WTC11 (cell line): ENCODE measurements at regions not wholly inside any gene's neighbourhood (a gene's known extent, or its start where the extent isn't known, plus 50 kb on each side); places are given as distances from the start of the nearest gene placed in this dataset.

Source experiments
- ATAC-seq: fragments of 200-7000 bp; cut with Tn5 transposase; 2 replicates; pipeline ENCODE4 v1.10.0; 2021; ENCODE audit warnings: mild to moderate bottlenecking, moderate library complexity
- CTCF ChIA-PET: fragments of 300-600 bp; sonication (Branson Sonifier 250); formaldehyde crosslinking; loops from one replicate; lab custom pipeline; 2021; ENCODE audit warnings: antibody characterized with exemption; lab: Charles Lee
- POLR2A ChIA-PET: fragments of 350-600 bp; sonication (Branson Sonifier 250); formaldehyde crosslinking; loops from one replicate; lab custom pipeline; 2021; ENCODE audit warnings: antibody characterized with exemption; lab: Charles Lee
- DNase-seq: peaks from one replicate; pipeline ENCODE4 v3.0.0; 2021; ENCODE audit warnings: low spot score
- H3K27ac Mint-ChIP-seq: 2 replicates; pipeline ENCODE4 v1.8.0; 2021; ENCODE audit warnings: mixed read lengths
- H3K27me3 Mint-ChIP-seq: 2 replicates; pipeline ENCODE4 v1.8.0; 2021; ENCODE audit warnings: low read depth, mild to moderate bottlenecking, moderate library complexity, mixed read lengths
- H3K36me3 Mint-ChIP-seq: 2 replicates; pipeline ENCODE4 v1.8.0; 2021; ENCODE audit warnings: mixed read lengths
- H3K4me1 Mint-ChIP-seq: 2 replicates; pipeline ENCODE4 v1.8.0; 2022; ENCODE audit warnings: mixed read lengths
- H3K4me3 Mint-ChIP-seq: 2 replicates; pipeline ENCODE4 v1.8.0; 2021; ENCODE audit warnings: mild to moderate bottlenecking, moderate library complexity, mixed read lengths
- H3K9me3 Mint-ChIP-seq: 2 replicates; pipeline ENCODE4 v1.8.0; 2021; ENCODE audit warnings: mixed read lengths
- ELF4 ChIP-seq: sonication (generic); formaldehyde crosslinking; IDR thresholded peaks from 2 replicates; pipeline ENCODE4 v1.8.1; 2022; ENCODE audit warnings: low read depth, mild to moderate bottlenecking, moderate library complexity, missing genetic modification reagents
- FOXP4 ChIP-seq: sonication (generic); formaldehyde crosslinking; IDR thresholded peaks from 2 replicates; pipeline ENCODE4 v1.8.0; 2022; ENCODE audit warnings: mild to moderate bottlenecking, missing genetic modification reagents
- GRHL2 ChIP-seq: fragments of 250-450 bp; sonication (Bioruptor Pico); IDR thresholded peaks from 2 replicates; pipeline ENCODE4 v1.8.0; 2022; ENCODE audit warnings: mild to moderate bottlenecking, moderate library complexity; ENCODE audit not compliant: insufficient replicate concordance, severe bottlenecking
- HMGA2 ChIP-seq: fragments of 250-450 bp; sonication (Bioruptor Pico); IDR thresholded peaks from 2 replicates; pipeline ENCODE4 v1.4.0; 2021; ENCODE audit warnings: mild to moderate bottlenecking, moderate library complexity
- MLX ChIP-seq: sonication (generic); formaldehyde crosslinking; IDR thresholded peaks from 2 replicates; pipeline ENCODE4 v1.8.1; 2023; ENCODE audit warnings: mild to moderate bottlenecking, missing genetic modification reagents, moderate library complexity
- SMAD4 ChIP-seq: sonication (generic); formaldehyde crosslinking; IDR thresholded peaks from 2 replicates; pipeline ENCODE4 v1.8.0; 2022; ENCODE audit warnings: mild to moderate bottlenecking, missing genetic modification reagents
- SP1 ChIP-seq: sonication (generic); formaldehyde crosslinking; conservative IDR thresholded peaks from 2 replicates; pipeline ENCODE4 v1.8.1; 2022; ENCODE audit warnings: missing genetic modification reagents
- STAT6 ChIP-seq: sonication (generic); formaldehyde crosslinking; conservative IDR thresholded peaks from 2 replicates; pipeline ENCODE4 v1.8.1; 2023; ENCODE audit warnings: mild to moderate bottlenecking, low read depth, missing genetic modification reagents, moderate library complexity
- TEAD1 ChIP-seq: sonication (generic); formaldehyde crosslinking; IDR thresholded peaks from 2 replicates; pipeline ENCODE4 v1.8.0; 2022; ENCODE audit warnings: mild to moderate bottlenecking, missing genetic modification reagents
- TEAD4 ChIP-seq: sonication (generic); formaldehyde crosslinking; IDR thresholded peaks from 2 replicates; pipeline ENCODE4 v1.8.0; 2022; ENCODE audit warnings: mild to moderate bottlenecking, missing genetic modification reagents
- ZMAT4 ChIP-seq: fragments of 250-450 bp; sonication (Bioruptor Pico); IDR thresholded peaks from 2 replicates; pipeline ENCODE4 v1.9.0; 2021; ENCODE audit warnings: mild to moderate bottlenecking
- ZNF281 ChIP-seq: sonication (generic); formaldehyde crosslinking; IDR thresholded peaks from 2 replicates; pipeline ENCODE4 v1.8.0; 2023; ENCODE audit warnings: mild to moderate bottlenecking, missing genetic modification reagents
- ZNF317 ChIP-seq: sonication (generic); formaldehyde crosslinking; IDR thresholded peaks from 2 replicates; pipeline ENCODE4 v1.8.1; 2023; ENCODE audit warnings: low read depth, mild to moderate bottlenecking, moderate library complexity, missing genetic modification reagents, borderline replicate concordance
- ZNF512 ChIP-seq: sonication (generic); formaldehyde crosslinking; IDR thresholded peaks from 2 replicates; pipeline ENCODE4 v1.8.1; 2022; ENCODE audit warnings: missing genetic modification reagents, borderline replicate concordance
- ZNF532 ChIP-seq: fragments of 250-450 bp; sonication (Bioruptor Pico); IDR thresholded peaks from 2 replicates; pipeline ENCODE4 v1.9.0; 2021; ENCODE audit warnings: mild to moderate bottlenecking, borderline replicate concordance
- ZNF671 ChIP-seq: fragments of 250-450 bp; sonication (Bioruptor Pico); IDR thresholded peaks from 2 replicates; pipeline ENCODE4 v1.8.0; 2021; ENCODE audit warnings: mild to moderate bottlenecking
- ZSCAN18 ChIP-seq: fragments of 250-450 bp; sonication (Bioruptor Pico); IDR thresholded peaks from 2 replicates; pipeline ENCODE4 v2.1.2; 2022; ENCODE audit warnings: mild to moderate bottlenecking, moderate library complexity

- TF ChIP-seq STAT6 (CRISPR knock-in tag) (no peak), TEAD1 (CRISPR knock-in tag) (no peak)
Observed at GRCh38 chr7:12868027-12868426, 180.6 kb downstream of the ARL4A start (continued).

GRCh38 chr7:12870219-12870618, 182.8 kb downstream of the ARL4A start:
- ATAC-seq (no peak), DNase-seq (no peak)
- CTCF ChIA-PET, result interaction anchor here (0.6 kb wide), 1 partner anchor 184 kb away, joined by 3 read pairs; no protein-coding TSS in a partner anchor
- Mint-ChIP-seq H3K4me3 (no peak overlapping the region), H3K4me1 (no peaks in the 10 kb centered on the region), H3K9me3 (no peaks in the 10 kb centered on the region), H3K27ac (no peak overlapping the region), H3K36me3 (no peaks in the 10 kb centered on the region), H3K27me3 (no peaks in the 10 kb centered on the region)
- TF ChIP-seq ZMAT4 (CRISPR knock-in tag), result no peak
- no peak for TF ChIP-seq ZNF671 (CRISPR knock-in tag)
- peak; percentile 91; the same call in 1 of the 2 replicates for TF ChIP-seq HMGA2
- no peak for TF ChIP-seq ZSCAN18 (CRISPR knock-in tag)
- TF ChIP-seq ZNF317 (CRISPR knock-in tag), result no peak
- POLR2A ChIA-PET, result no interaction called here

- no peak overlapping the region for H3K4me3 Mint-ChIP-seq
- POLR2A ChIA-PET, result no interaction called here
- no peaks in the 10 kb centered on the region for H3K36me3 Mint-ChIP-seq
- no peak overlapping the region for H3K27ac Mint-ChIP-seq
- ATAC-seq (no peak), DNase-seq (no peak)
- H3K27me3 Mint-ChIP-seq, result no peaks in the 10 kb centered on the region
- no peaks in the 10 kb centered on the region for H3K9me3 Mint-ChIP-seq
- H3K4me1 Mint-ChIP-seq, result no peaks in the 10 kb centered on the region
- CTCF ChIA-PET, result interaction anchor here (1.7 kb wide), 1 partner anchor 186 kb away, joined by 6 read pairs; no protein-coding TSS in a partner anchor
- no peak for TF ChIP-seq GRHL2
- TF ChIP-seq ZNF532 (CRISPR knock-in tag), result no peak
- no peak for TF ChIP-seq ELF4 (CRISPR knock-in tag)
- TF ChIP-seq ZNF512 (CRISPR knock-in tag), result no peak
- TF ChIP-seq ZNF281 (CRISPR knock-in tag), result no peak
- TF ChIP-seq MLX (CRISPR knock-in tag), result no peak
- no peak for TF ChIP-seq FOXP4 (CRISPR knock-in tag)
- TF ChIP-seq SMAD4, result no peak
- no peak for TF ChIP-seq TEAD4 (CRISPR knock-in tag)
- TF ChIP-seq SP1, result no peak
Observed at GRCh38 chr7:12872487-12872886, 185.1 kb downstream of the ARL4A start.
